SK-N-MC (cell line): ENCODE measurements at regions not wholly inside any gene's neighbourhood (a gene's known extent, or its start where the extent isn't known, plus 50 kb on each side); places are given as distances from the start of the nearest gene placed in this dataset.

ENCODE experiments used
- DNase-seq: peaks from one replicate; pipeline ENCODE4 v3.0.0-alpha.2; 2011; ENCODE audit warnings: low read depth, low spot score
- H3K27ac ChIP-seq: fragments of 200-600 bp; sonication (generic); 2 replicates; pipeline ENCODE4 v1.5.1; 2016; ENCODE audit warnings: mixed run types
- H3K36me3 ChIP-seq: fragments of 200-600 bp; sonication (generic); 2 replicates; pipeline ENCODE4 v1.6.1; 2017; ENCODE audit warnings: antibody characterized with exemption, low read length, mixed read lengths; ENCODE audit not compliant: insufficient read depth
- H3K4me3 ChIP-seq: fragments of 200-600 bp; sonication (generic); 2 replicates; pipeline ENCODE4 v1.5.1; 2016
- H3K9ac ChIP-seq: fragments of 200-600 bp; sonication (generic); 2 replicates; pipeline ENCODE4 v1.8.0; 2017; ENCODE audit warnings: mixed run types, mixed read lengths; ENCODE audit not compliant: insufficient read length
- H3K9me3 ChIP-seq: fragments of 200-600 bp; sonication (generic); 2 replicates; pipeline ENCODE4 v1.6.1; 2017; ENCODE audit warnings: low read depth, mild to moderate bottlenecking, antibody characterized with exemption, low read length, moderate library complexity, mixed read lengths
- EZH2 ChIP-seq: fragments of 200-600 bp; sonication (generic); IDR thresholded peaks from one replicate; pipeline ENCODE4 v1.6.1; 2017; ENCODE audit warnings: antibody characterized with exemption
- FOXP2 ChIP-seq: optimal IDR thresholded peaks from 2 replicates; pipeline ENCODE3; 2011; ENCODE audit warnings: mild to moderate bottlenecking, moderate library complexity; ENCODE audit not compliant: insufficient read depth; ENCODE audit errors: extremely low read length, control extremely low read depth
- POLR2AphosphoS5 ChIP-seq: IDR thresholded peaks from 2 replicates; pipeline ENCODE4 v1.6.1; 2012; ENCODE audit warnings: mild to moderate bottlenecking, low read depth, low read length, borderline replicate concordance

DNA sequence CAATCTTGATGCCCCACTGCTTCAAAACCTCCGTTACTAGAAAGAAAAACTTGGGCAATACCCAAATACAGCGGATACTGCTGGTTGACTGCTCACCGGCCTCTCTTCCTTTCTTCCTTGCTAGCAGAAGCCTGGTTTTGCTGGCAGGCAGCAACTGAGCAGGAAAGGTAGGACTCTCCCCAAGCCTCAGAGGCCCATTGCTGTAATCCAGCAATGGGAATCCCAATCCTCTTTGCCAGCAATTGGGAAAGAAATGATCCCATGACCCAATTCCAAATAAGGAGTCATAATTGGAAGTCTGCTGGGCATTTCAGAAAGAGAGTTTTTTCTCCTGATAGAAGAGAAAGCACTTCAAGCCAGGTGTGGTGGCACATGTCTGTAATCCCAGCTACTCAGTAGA, 394.5 kb downstream of the BCOR start:
- no peaks in the 10 kb centered on the region for H3K36me3 ChIP-seq
- no peak overlapping the region for H3K4me3 ChIP-seq
- H3K27ac ChIP-seq: no peak overlapping the region
- DNase-seq: no peak
- TF ChIP-seq FOXP2 (no peak), EZH2 (no peak), POLR2AphosphoS5 (no peak)
- H3K9ac ChIP-seq: no peak overlapping the region
- H3K9me3 ChIP-seq: no peaks in the 10 kb centered on the region

GRCh38 chrX:39704590-39704989, 393.2 kb downstream of the BCOR start:
- no peak overlapping the region for H3K27ac ChIP-seq
- TF ChIP-seq FOXP2 (no peak), POLR2AphosphoS5 (no peak), EZH2 (no peak)
- no peaks in the 10 kb centered on the region for H3K36me3 ChIP-seq
- no peak overlapping the region for H3K4me3 ChIP-seq
- no peak for DNase-seq
- H3K9ac ChIP-seq: no peak overlapping the region
- no peaks in the 10 kb centered on the region for H3K9me3 ChIP-seq

DNA sequence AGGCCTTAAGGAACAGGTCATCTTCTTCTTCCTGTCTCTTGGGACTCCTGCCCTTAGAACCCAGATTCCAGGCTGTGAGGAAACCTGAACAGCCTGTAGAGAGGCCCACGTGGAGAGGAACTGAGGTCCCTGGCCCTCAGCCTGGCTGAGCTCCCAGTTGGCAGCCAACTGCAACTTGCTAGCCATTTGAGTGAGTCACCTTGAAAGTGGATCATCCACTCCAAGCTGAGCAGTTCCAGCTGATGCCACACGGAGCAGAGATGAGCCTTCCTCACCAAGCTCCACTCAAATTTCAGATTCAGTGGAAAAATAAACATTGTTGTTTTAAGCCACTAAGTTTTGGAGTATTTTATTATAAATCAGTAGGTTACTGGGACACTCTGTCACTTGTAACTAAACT, 392.5 kb downstream of the BCOR start:
- Histone ChIP-seq H3K9ac (no peak overlapping the region), H3K27ac (no peak overlapping the region), H3K36me3 (no peaks in the 10 kb centered on the region), H3K9me3 (no peaks in the 10 kb centered on the region), H3K4me3 (no peak overlapping the region)
- TF ChIP-seq POLR2AphosphoS5 (no peak), EZH2 (no peak), FOXP2 (no peak)
- no peak for DNase-seq

DNA sequence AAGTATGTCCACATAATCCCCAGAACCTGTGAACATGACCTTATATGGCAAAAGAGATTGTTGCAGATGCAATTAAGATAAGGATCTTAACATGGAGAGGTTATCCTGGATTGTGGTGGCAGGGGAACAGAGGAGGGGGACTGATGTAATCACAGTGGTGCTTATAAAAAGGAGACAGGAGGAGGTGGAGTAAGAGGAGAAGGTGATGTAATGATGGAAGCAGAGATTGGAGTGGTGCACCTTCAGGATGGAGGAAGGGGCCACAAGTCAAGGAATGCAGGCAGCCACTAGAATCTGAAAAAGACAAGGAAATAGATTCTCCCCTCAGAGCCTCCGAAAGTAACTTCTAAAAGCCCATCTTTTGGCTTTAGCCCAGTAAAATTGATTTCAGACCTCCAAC, 388.4 kb downstream of the BCOR start:
- no peak for TF ChIP-seq EZH2
- TF ChIP-seq FOXP2: no peak
- TF ChIP-seq POLR2AphosphoS5: no peak
- no peaks in the 10 kb centered on the region for H3K36me3 ChIP-seq
- DNase-seq: no peak
- no peak overlapping the region for H3K4me3 ChIP-seq
- H3K27ac ChIP-seq: no peak overlapping the region
- H3K9me3 ChIP-seq: no peaks in the 10 kb centered on the region
- H3K9ac ChIP-seq: no peak overlapping the region

DNA sequence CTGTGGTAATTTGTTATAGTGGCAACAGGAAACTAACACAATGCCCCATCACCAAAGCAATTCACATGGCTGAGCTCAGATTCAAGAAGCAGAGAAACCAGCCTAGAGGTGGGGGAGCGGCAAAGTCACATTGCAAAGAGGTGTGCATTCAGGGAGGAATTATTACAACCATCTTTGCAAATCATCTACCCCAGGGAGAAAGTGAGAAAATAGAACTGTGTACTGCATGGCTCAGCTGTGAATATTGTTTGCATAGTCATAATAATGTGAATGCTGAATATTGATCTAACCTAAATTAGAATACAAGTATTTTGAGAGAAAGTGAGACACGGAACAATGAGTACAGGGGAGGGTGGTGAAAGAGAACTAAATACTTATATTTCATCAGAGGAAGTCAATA, 387.9 kb downstream of the BCOR start:
- TF ChIP-seq FOXP2 (no peak), POLR2AphosphoS5 (no peak), EZH2 (no peak)
- no peak for DNase-seq
- Histone ChIP-seq H3K9me3 (no peaks in the 10 kb centered on the region), H3K36me3 (no peaks in the 10 kb centered on the region), H3K27ac (no peak overlapping the region), H3K4me3 (no peak overlapping the region), H3K9ac (no peak overlapping the region)

GRCh38 chrX:39710776-39711175, 387.0 kb downstream of the BCOR start:
- no peak overlapping the region for H3K27ac ChIP-seq
- H3K4me3 ChIP-seq: no peak overlapping the region
- no peaks in the 10 kb centered on the region for H3K9me3 ChIP-seq
- no peak overlapping the region for H3K9ac ChIP-seq
- no peaks in the 10 kb centered on the region for H3K36me3 ChIP-seq
- no peak for DNase-seq
- TF ChIP-seq EZH2: no peak
- no peak for TF ChIP-seq POLR2AphosphoS5
- no peak for TF ChIP-seq FOXP2

GRCh38 chrX:39714471-39714870, 383.3 kb downstream of the BCOR start:
- no peaks in the 10 kb centered on the region for H3K36me3 ChIP-seq
- H3K4me3 ChIP-seq: no peak overlapping the region
- H3K9me3 ChIP-seq: no peaks in the 10 kb centered on the region
- no peak overlapping the region for H3K27ac ChIP-seq
- TF ChIP-seq POLR2AphosphoS5 (no peak), EZH2 (no peak), FOXP2 (no peak)
- H3K9ac ChIP-seq: no peak overlapping the region
- no peak for DNase-seq

- no peak overlapping the region for H3K4me3 ChIP-seq
- TF ChIP-seq FOXP2 (no peak), POLR2AphosphoS5 (no peak), EZH2 (no peak)
- no peaks in the 10 kb centered on the region for H3K36me3 ChIP-seq
- no peaks in the 10 kb centered on the region for H3K9me3 ChIP-seq
- H3K9ac ChIP-seq: no peak overlapping the region
- H3K27ac ChIP-seq: no peak overlapping the region
- no peak for DNase-seq
Observed at GRCh38 chrX:39716401-39716800, 381.4 kb downstream of the BCOR start.

DNA sequence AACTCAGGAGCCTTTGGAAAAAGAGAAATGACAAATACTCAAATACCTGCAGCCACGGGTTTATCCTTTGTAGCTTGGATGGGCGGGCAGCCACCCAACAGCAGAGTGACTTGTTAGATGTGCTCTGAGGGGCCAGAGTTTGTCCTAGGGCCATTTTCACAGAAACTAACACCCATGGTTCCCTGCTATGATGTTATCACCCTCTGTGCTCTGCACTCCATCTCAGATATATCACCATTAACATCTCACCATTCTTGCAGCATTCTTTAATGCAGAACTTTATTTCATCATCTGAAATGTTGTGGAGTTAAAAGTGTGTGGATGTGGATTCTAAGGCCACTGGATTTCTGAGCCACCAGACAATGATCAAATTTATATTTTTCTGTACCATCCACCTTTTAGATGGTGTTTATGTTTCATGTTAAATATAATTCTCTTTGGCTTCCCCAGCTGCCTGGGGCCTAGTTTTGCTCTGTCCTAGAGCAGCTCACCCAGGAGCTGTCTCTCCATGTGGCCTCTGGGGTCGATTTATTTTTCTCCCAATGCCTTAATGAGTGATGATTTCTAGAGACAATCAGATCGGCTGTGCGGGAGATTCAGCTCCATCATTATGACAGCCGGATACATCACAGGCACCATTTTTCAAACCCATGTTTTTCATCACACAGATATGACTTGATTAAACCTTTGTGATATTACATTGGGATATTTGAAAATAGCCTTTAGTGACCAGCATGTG, 380.8 kb downstream of the BCOR start:
- Histone ChIP-seq H3K27ac (no peak overlapping the region), H3K36me3 (no peaks in the 10 kb centered on the region), H3K9ac (no peak overlapping the region), H3K9me3 (no peaks in the 10 kb centered on the region), H3K4me3 (no peak overlapping the region)
- no peak for TF ChIP-seq EZH2
- no peak for TF ChIP-seq FOXP2
- no peak for TF ChIP-seq POLR2AphosphoS5
- DNase-seq: no peak
